ENCODE measurements at regions not wholly inside any gene's neighbourhood (a gene's known extent, or its start where the extent isn't known, plus 50 kb on each side); places are given as distances from the start of the nearest gene placed in this dataset.
A peak's percentile ranks its signal among the peaks of the same experiment; 100 is the strongest.

GRCh38 chr4:71132486-71132885 is 139.0 kb downstream of the DCK start:
- TF ChIP-seq CTCF (IDR thresholded peaks at IDR 0.05; ENCODE audit: insufficient read depth, low read depth, low read length, missing control alignments) = no peak
- no peak overlapping the region for H3K4me3 ChIP-seq (ENCODE audit: low read depth, low read length)
- DNase-seq (ENCODE audit: low read depth) = no peak

GRCh38 chr4:71133491-71133890 is 140.0 kb downstream of the DCK start:
- no peak for TF ChIP-seq CTCF (IDR thresholded peaks at IDR 0.05; ENCODE audit: insufficient read depth, low read depth, low read length, missing control alignments)
- H3K4me3 ChIP-seq (ENCODE audit: low read depth, low read length) = no peak overlapping the region
- no peak for DNase-seq (ENCODE audit: low read depth)

GRCh38 chr4:71136071-71136470 is 142.6 kb downstream of the DCK start:
- TF ChIP-seq CTCF (IDR thresholded peaks at IDR 0.05; ENCODE audit: insufficient read depth, low read depth, low read length, missing control alignments) = no peak

GRCh38 chr4:71138007-71138615 is 144.7 kb downstream of the DCK start:
- DNase-seq (ENCODE audit: low read depth) = no peak
- no peak overlapping the region for H3K4me3 ChIP-seq (ENCODE audit: low read depth, low read length)
- TF ChIP-seq CTCF (IDR thresholded peaks at IDR 0.05; ENCODE audit: insufficient read depth, low read depth, low read length, missing control alignments) = no peak

More at GRCh38 chr4:71136071-71136470, 142.6 kb downstream of the DCK start:
- no peak for DNase-seq (ENCODE audit: low read depth)
- H3K4me3 ChIP-seq (ENCODE audit: low read depth, low read length) = no peak overlapping the region

GRCh38 chr4:71140563-71140962 is 147.1 kb downstream of the DCK start:
- no peak for TF ChIP-seq CTCF (IDR thresholded peaks at IDR 0.05; ENCODE audit: insufficient read depth, low read depth, low read length, missing control alignments)
- H3K4me3 ChIP-seq (ENCODE audit: low read depth, low read length) = no peak overlapping the region
- no peak for DNase-seq (ENCODE audit: low read depth)

GRCh38 chr4:71141125-71141524 is 147.7 kb downstream of the DCK start:
- DNase-seq (ENCODE audit: low read depth) = peak; percentile 16
- H3K4me3 ChIP-seq (ENCODE audit: low read depth, low read length) = no peak overlapping the region
- no peak for TF ChIP-seq CTCF (IDR thresholded peaks at IDR 0.05; ENCODE audit: insufficient read depth, low read depth, low read length, missing control alignments)

- no peak for TF ChIP-seq CTCF (IDR thresholded peaks at IDR 0.05; ENCODE audit: insufficient read depth, low read depth, low read length, missing control alignments)
- no peak for DNase-seq (ENCODE audit: low read depth)
- H3K4me3 ChIP-seq (ENCODE audit: low read depth, low read length) = no peak overlapping the region
Observed at GRCh38 chr4:71147261-71147660, 153.8 kb downstream of the DCK start.
